K562 (cell line): ENCODE measurements at regions not wholly inside any gene's neighbourhood (a gene's known extent, or its start where the extent isn't known, plus 50 kb on each side); places are given as distances from the start of the nearest gene placed in this dataset.

ENCODE experiments used
- ATAC-seq: fragments of 200-7000 bp; cut with Tn5 transposase; 3 replicates; pipeline ENCODE4 v1.9.1; 2020; ENCODE audit warnings: moderate library complexity
- BruUV-seq: library from RNA; stranded (reverse); fragments of 400-500 nt; replicated peaks from 2 replicates; lab custom pipeline; 2021; lab: Mats Ljungman, UMichigan
- CTCF ChIA-PET: fragments of 300-600 bp; formaldehyde crosslinking; extraction: SDS; loops from one replicate; lab custom pipeline; 2021; ENCODE audit warnings: low intra/inter-chr PET ratio; lab: Yijun Ruan, JAX
- POLR2A ChIA-PET: fragments of 300-600, 350-650 bp; sonication (Branson Sonifier 250); formaldehyde crosslinking; extraction: SDS; loops from one replicate; lab custom pipeline; 2021; ENCODE audit warnings: antibody characterized with exemption, inconsistent platforms; lab: Yijun Ruan, JAX
- DNase-seq, 4 experiments: peaks; one replicate each; pipeline versions ENCODE4 v3.0.0 to v3.0.0-alpha.2; 2011 to 2018; ENCODE audit warnings: low spot score in 3 of 4, mixed read lengths in 3 of 4; ENCODE audit errors: extremely low read depth in 1 of 4
- FAIRE-seq: peaks from 2 replicates; lab custom pipeline; 2011; peaks lifted over from hg19 to GRCh38; lab: Jason Lieb, UNC
- H2AFZ ChIP-seq: 2 replicates; pipeline ENCODE4 v1.6.0; 2011; ENCODE audit warnings: low read depth, low read length, control low read depth, inconsistent platforms
- H3K27ac ChIP-seq: fragments of 200-600 bp; 3 replicates; pipeline ENCODE4 v1.8.0; 2011; ENCODE audit warnings: low read depth, mild to moderate bottlenecking, control low read depth, inconsistent platforms, low read length, moderate library complexity, mixed read lengths; ENCODE audit errors: extremely low read depth
- H3K27me3 ChIP-seq, 2 experiments: fragments of 300-600 bp in 1 of 2; 2 replicates in 1 of 2; 3 replicates in 1 of 2; pipeline versions ENCODE4 v1.6.0 to v1.8.0; 2011; ENCODE audit warnings: inconsistent platforms in 2 of 2, low read length in 2 of 2, mild to moderate bottlenecking in 1 of 2, mixed read lengths in 1 of 2, moderate library complexity in 1 of 2; ENCODE audit not compliant: control insufficient read depth in 2 of 2, insufficient read depth in 2 of 2
- H3K36me3 ChIP-seq: fragments of 300-600 bp; 3 replicates; pipeline ENCODE4 v1.8.0; 2011; ENCODE audit warnings: mild to moderate bottlenecking, low read length, inconsistent platforms; ENCODE audit not compliant: control insufficient read depth, insufficient read depth
- H3K4me1 ChIP-seq, 2 experiments: fragments of 200-600 bp in 1 of 2; replicated peaks in 1 of 2; 2 replicates in 1 of 2; 3 replicates in 1 of 2; pipeline versions ENCODE4 v1.5.1 to v1.8.0; 2011; ENCODE audit warnings: inconsistent platforms in 2 of 2, low read length in 2 of 2, mild to moderate bottlenecking in 1 of 2, mixed read lengths in 1 of 2, moderate library complexity in 1 of 2; ENCODE audit not compliant: control insufficient read depth in 2 of 2, insufficient read depth in 2 of 2
- H3K4me2 ChIP-seq: 2 replicates; pipeline ENCODE4 v1.6.1; 2011; ENCODE audit warnings: low read length, control low read depth, inconsistent platforms, mixed read lengths; ENCODE audit not compliant: insufficient read depth
- H3K4me3 ChIP-seq: fragments of 200-600 bp; sonication (generic), shearing (Covaris generic); 2 replicates; pipeline ENCODE4 v1.5.1; 2016; ENCODE audit warnings: control low read depth, inconsistent platforms
- H3K79me2 ChIP-seq: fragments of 200-600 bp; 3 replicates; pipeline ENCODE4 v1.8.0; 2011; ENCODE audit warnings: low read length, inconsistent platforms; ENCODE audit not compliant: control insufficient read depth, insufficient read depth
- H3K9ac ChIP-seq, 2 experiments: 2 replicates each; pipeline versions ENCODE4 v1.6.0 to v1.6.1; 2011; ENCODE audit warnings: low read depth in 2 of 2, low read length in 2 of 2, control low read depth in 1 of 2, inconsistent platforms in 1 of 2, mild to moderate bottlenecking in 1 of 2, mixed read lengths in 1 of 2; ENCODE audit not compliant: insufficient read depth in 1 of 2
- H3K9me1 ChIP-seq: one replicate; pipeline ENCODE4 v1.6.0; 2011; ENCODE audit warnings: inconsistent platforms, mild to moderate bottlenecking, low read length, moderate library complexity; ENCODE audit not compliant: control insufficient read depth, insufficient read depth
- H3K9me3 ChIP-seq: replicated peaks from 2 replicates; pipeline ENCODE4 v1.5.1; 2011; ENCODE audit warnings: low read depth, low read length, inconsistent platforms; ENCODE audit not compliant: control insufficient read depth, insufficient read depth
- H4K20me1 ChIP-seq: replicated peaks from 2 replicates; pipeline ENCODE4 v1.6.1; 2011; ENCODE audit warnings: low read length, inconsistent platforms, mixed read lengths; ENCODE audit not compliant: control insufficient read depth, insufficient read depth
- CBX8 ChIP-seq: fragments of 200-600 bp; sonication (generic); IDR thresholded peaks from 2 replicates; pipeline ENCODE4 v1.6.1; 2012; ENCODE audit warnings: borderline replicate concordance, mixed run types, low read depth, mild to moderate bottlenecking, moderate library complexity, mixed read lengths, low read length, control low read depth, inconsistent platforms; ENCODE audit not compliant: poor library complexity, severe bottlenecking; ENCODE audit errors: extremely low read depth
- CHD2 ChIP-seq: IDR thresholded peaks from 2 replicates; pipeline ENCODE4 v1.6.1; 2011; ENCODE audit warnings: low read depth, low read length
- CSDE1 ChIP-seq, 2 experiments: fragments of 450-650 bp; IDR thresholded peaks; 2 replicates each; pipeline ENCODE4 v1.6.1; 2016; ENCODE audit warnings: mild to moderate bottlenecking in 1 of 2
- ESRRA ChIP-seq: fragments of 450-650 bp; IDR thresholded peaks from 2 replicates; pipeline ENCODE4 v1.6.1; 2014; ENCODE audit warnings: low read depth, mild to moderate bottlenecking, moderate library complexity, borderline replicate concordance
- HMGN3 ChIP-seq: IDR thresholded peaks from 2 replicates; pipeline ENCODE4 v1.6.1; 2011; ENCODE audit warnings: borderline replicate concordance, low read depth, mild to moderate bottlenecking, mixed read lengths, low read length; ENCODE audit not compliant: insufficient read length; ENCODE audit errors: extremely low read depth
- KAT8 ChIP-seq: fragments of 450-650 bp; IDR thresholded peaks from 2 replicates; pipeline ENCODE4 v1.6.1; 2016; ENCODE audit warnings: low read depth, mild to moderate bottlenecking
- RNF219 ChIP-seq: fragments of 250-450 bp; sonication (Bioruptor Pico); IDR thresholded peaks from 2 replicates; pipeline ENCODE4 v1.5.0; 2022; ENCODE audit warnings: mild to moderate bottlenecking
- ZFP91 ChIP-seq: sonication (generic); formaldehyde crosslinking; IDR thresholded peaks from 2 replicates; pipeline ENCODE4 v1.8.0; 2022; ENCODE audit warnings: mild to moderate bottlenecking, missing genetic modification reagents
- ZNF232 ChIP-seq: sonication (generic); formaldehyde crosslinking; IDR thresholded peaks from 2 replicates; pipeline ENCODE4 v1.8.0; 2022; ENCODE audit warnings: mild to moderate bottlenecking, missing genetic modification reagents
- ZNF507 ChIP-seq: conservative IDR thresholded peaks from 2 replicates; pipeline ENCODE4 v1.6.1; 2017; ENCODE audit warnings: missing genetic modification characterization, missing compliant biosample characterization
- WGBS: fragments of 100-300 bp; shearing (Covaris generic); methylation state at CpG from one replicate; pipeline ENCODE4 v1.1.6; 2016; ENCODE audit warnings: low coverage, mixed read lengths; ENCODE audit not compliant: insufficient coverage; ENCODE audit errors: missing lambda C conversion rate; 5-methylcytosine and 5-hydroxymethylcytosine counted together
- in situ Hi-C: fragments of 300-500 bp; cut with MboI; formaldehyde crosslinking; loops from 4 replicates; pipeline ENCODE4 v1.15.0; 2018; ENCODE audit warnings: inconsistent platforms, mixed read lengths
- intact Hi-C: fragments of 100-400 bp; cut with micrococcal nuclease; formaldehyde crosslinking; loops from 2 replicates; pipeline ENCODE4 v1.14.2; 2022

GRCh38 chr4:95636061-95636460, 87.3 kb upstream of the UNC5C start:
- FAIRE-seq, result no peak
- CTCF ChIA-PET, result no interaction called here

More at GRCh38 chr4:95636061-95636460, 87.3 kb upstream of the UNC5C start:
- BruUV-seq, result no TSS peak
- H3K4me2 ChIP-seq, result no peak overlapping the region
- H3K4me3 ChIP-seq, result no peak overlapping the region
- H3K27ac ChIP-seq, result no peak overlapping the region
- intact Hi-C loops (no loop called here), in situ Hi-C loops (no loop called here)
- H3K36me3 ChIP-seq, result no peaks in the 10 kb centered on the region
- H3K27me3 ChIP-seq, result no peaks in the 10 kb centered on the region
- TF ChIP-seq ESRRA, result no peak
- TF ChIP-seq ZNF232 (CRISPR knock-in tag), result no peak
- no peak for TF ChIP-seq CSDE1 (IDR thresholded peaks at IDR 0.05)
- no peak for TF ChIP-seq HMGN3
- no peak for TF ChIP-seq KAT8
- TF ChIP-seq CHD2, result no peak
- no peak for TF ChIP-seq ZNF507 (tag)
- TF ChIP-seq ZFP91 (CRISPR knock-in tag), result no peak
- no peak for TF ChIP-seq CBX8
- TF ChIP-seq RNF219, result no peak
- H3K9me1 ChIP-seq, result no peaks in the 10 kb centered on the region
- H3K9ac ChIP-seq, result no peak overlapping the region
- WGBS, result 5% methylated on average over 2 of the region's 2 CpGs
- H3K9me3 ChIP-seq, result no peaks in the 10 kb centered on the region
- no peaks in the 10 kb centered on the region for H3K79me2 ChIP-seq
- no peak overlapping the region for H2AFZ ChIP-seq
- H3K4me1 ChIP-seq, result no peaks in the 10 kb centered on the region
- POLR2A ChIA-PET, result no interaction called here
- no peaks in the 10 kb centered on the region for H4K20me1 ChIP-seq
- DNase-seq (no peak), ATAC-seq (no peak)
